ENCODE measurements at regions not wholly inside any gene's neighbourhood (a gene's known extent, or its start where the extent isn't known, plus 50 kb on each side); places are given as distances from the start of the nearest gene placed in this dataset.
A peak's percentile ranks its signal among the peaks of the same experiment; 100 is the strongest.

- Mint-ChIP-seq H3K36me3 (ENCODE audit: low read depth) (no peaks in the 10 kb centered on the region), H3K4me3 (no peak overlapping the region), H3K4me1 (ENCODE audit: low read depth) (peaks cover 5% of the 10 kb centered on the region), H3K27me3 (peaks cover 5% of the 10 kb centered on the region), H3K27ac (no peak overlapping the region), H3K9me3 (no peaks in the 10 kb centered on the region)
- DNase-seq: no peak
Observed at GRCh38 chr9:80134487-80134886, 562.7 kb downstream of the TLE4 start.

- no peaks in the 10 kb centered on the region for H3K9me3 Mint-ChIP-seq
- DNase-seq: no peak
- peaks cover 5% of the 10 kb centered on the region for H3K4me1 Mint-ChIP-seq (ENCODE audit: low read depth)
- H3K4me3 Mint-ChIP-seq: no peak overlapping the region
- H3K27ac Mint-ChIP-seq: no peak overlapping the region
- peaks cover 6% of the 10 kb centered on the region for H3K27me3 Mint-ChIP-seq
- no peaks in the 10 kb centered on the region for H3K36me3 Mint-ChIP-seq (ENCODE audit: low read depth)
Observed at GRCh38 chr9:80131627-80132026, 559.9 kb downstream of the TLE4 start.

- H3K4me3 Mint-ChIP-seq: no peak overlapping the region
- H3K36me3 Mint-ChIP-seq (ENCODE audit: low read depth): no peaks in the 10 kb centered on the region
- no peaks in the 10 kb centered on the region for H3K4me1 Mint-ChIP-seq (ENCODE audit: low read depth)
- H3K9me3 Mint-ChIP-seq: no peaks in the 10 kb centered on the region
- no peak for DNase-seq
- H3K27ac Mint-ChIP-seq: no peak overlapping the region
- H3K27me3 Mint-ChIP-seq: peaks cover 13% of the 10 kb centered on the region
Observed at GRCh38 chr9:80127920-80128319, 556.2 kb downstream of the TLE4 start.

GRCh38 chr9:80125731-80126264, 554.0 kb downstream of the TLE4 start:
- no peaks in the 10 kb centered on the region for H3K36me3 Mint-ChIP-seq (ENCODE audit: low read depth)
- no peak overlapping the region for H3K4me3 Mint-ChIP-seq
- H3K9me3 Mint-ChIP-seq: no peaks in the 10 kb centered on the region
- H3K27ac Mint-ChIP-seq: no peak overlapping the region
- H3K27me3 Mint-ChIP-seq: peaks cover 13% of the 10 kb centered on the region
- DNase-seq: no peak
- no peaks in the 10 kb centered on the region for H3K4me1 Mint-ChIP-seq (ENCODE audit: low read depth)

- H3K36me3 Mint-ChIP-seq (ENCODE audit: low read depth): no peaks in the 10 kb centered on the region
- H3K27me3 Mint-ChIP-seq: peaks cover 14% of the 10 kb centered on the region
- no peak overlapping the region for H3K27ac Mint-ChIP-seq
- H3K4me3 Mint-ChIP-seq: no peak overlapping the region
- no peak for DNase-seq
- peaks cover 2% of the 10 kb centered on the region for H3K9me3 Mint-ChIP-seq
- no peaks in the 10 kb centered on the region for H3K4me1 Mint-ChIP-seq (ENCODE audit: low read depth)
Observed at GRCh38 chr9:80117031-80117430, 545.3 kb downstream of the TLE4 start.

- peaks cover 16% of the 10 kb centered on the region for H3K27me3 Mint-ChIP-seq
- no peak overlapping the region for H3K27ac Mint-ChIP-seq
- no peaks in the 10 kb centered on the region for H3K4me1 Mint-ChIP-seq (ENCODE audit: low read depth)
- DNase-seq: no peak
- H3K36me3 Mint-ChIP-seq (ENCODE audit: low read depth): no peaks in the 10 kb centered on the region
- H3K9me3 Mint-ChIP-seq: peaks cover 2% of the 10 kb centered on the region
- no peak overlapping the region for H3K4me3 Mint-ChIP-seq
Observed at GRCh38 chr9:80114241-80114640, 542.5 kb downstream of the TLE4 start.

GRCh38 chr9:80107931-80108660, 536.3 kb downstream of the TLE4 start:
- Mint-ChIP-seq H3K36me3 (ENCODE audit: low read depth) (no peaks in the 10 kb centered on the region), H3K27me3 (peaks cover 17% of the 10 kb centered on the region), H3K27ac (no peak overlapping the region), H3K9me3 (no peaks in the 10 kb centered on the region), H3K4me1 (ENCODE audit: low read depth) (no peaks in the 10 kb centered on the region), H3K4me3 (no peak overlapping the region)
- DNase-seq: no peak

- DNase-seq: no peak
Observed at GRCh38 chr9:80097476-80097875, 525.7 kb downstream of the TLE4 start.

GRCh38 chr9:80094176-80094771, 522.5 kb downstream of the TLE4 start:
- no peak for DNase-seq
- Mint-ChIP-seq H3K27ac (peak overlapping the region; percentile 23), H3K36me3 (ENCODE audit: low read depth) (no peaks in the 10 kb centered on the region), H3K4me1 (ENCODE audit: low read depth) (peaks cover 11% of the 10 kb centered on the region), H3K9me3 (peaks cover 2% of the 10 kb centered on the region), H3K4me3 (no peak overlapping the region), H3K27me3 (peaks cover 2% of the 10 kb centered on the region)

More at GRCh38 chr9:80097476-80097875, 525.7 kb downstream of the TLE4 start:
- Mint-ChIP-seq H3K4me3 (no peak overlapping the region), H3K36me3 (ENCODE audit: low read depth) (no peaks in the 10 kb centered on the region), H3K27ac (no peak overlapping the region), H3K9me3 (peaks cover 2% of the 10 kb centered on the region), H3K4me1 (ENCODE audit: low read depth) (peaks cover 8% of the 10 kb centered on the region), H3K27me3 (no peaks in the 10 kb centered on the region)

GRCh38 chr9:80093695-80094094, 521.9 kb downstream of the TLE4 start:
- Mint-ChIP-seq H3K4me1 (ENCODE audit: low read depth) (peaks cover 11% of the 10 kb centered on the region), H3K27ac (no peak overlapping the region), H3K36me3 (ENCODE audit: low read depth) (no peaks in the 10 kb centered on the region), H3K9me3 (peaks cover 2% of the 10 kb centered on the region), H3K27me3 (peaks cover 2% of the 10 kb centered on the region), H3K4me3 (no peak overlapping the region)
- no peak for DNase-seq

- Mint-ChIP-seq H3K4me1 (ENCODE audit: low read depth) (peaks cover 20% of the 10 kb centered on the region), H3K9me3 (peaks cover 2% of the 10 kb centered on the region), H3K27me3 (peaks cover 2% of the 10 kb centered on the region), H3K4me3 (no peak overlapping the region), H3K27ac (no peak overlapping the region), H3K36me3 (ENCODE audit: low read depth) (no peaks in the 10 kb centered on the region)
- no peak for DNase-seq
Observed at GRCh38 chr9:80091526-80091925, 519.8 kb downstream of the TLE4 start.

- Mint-ChIP-seq H3K36me3 (ENCODE audit: low read depth) (no peaks in the 10 kb centered on the region), H3K4me1 (ENCODE audit: low read depth) (peaks cover 31% of the 10 kb centered on the region), H3K27me3 (peaks cover 2% of the 10 kb centered on the region), H3K4me3 (no peak overlapping the region), H3K9me3 (no peaks in the 10 kb centered on the region), H3K27ac (no peak overlapping the region)
- no peak for DNase-seq
Observed at GRCh38 chr9:80090317-80090716, 518.6 kb downstream of the TLE4 start.

GRCh38 chr9:80086822-80087345, 515.1 kb downstream of the TLE4 start:
- peaks cover 2% of the 10 kb centered on the region for H3K27me3 Mint-ChIP-seq
- no peaks in the 10 kb centered on the region for H3K9me3 Mint-ChIP-seq
- no peak for DNase-seq
- H3K4me1 Mint-ChIP-seq (ENCODE audit: low read depth): peaks cover 22% of the 10 kb centered on the region
- no peaks in the 10 kb centered on the region for H3K36me3 Mint-ChIP-seq (ENCODE audit: low read depth)
- H3K4me3 Mint-ChIP-seq: no peak overlapping the region
- peak overlapping the region; percentile 73 for H3K27ac Mint-ChIP-seq

- no peak for DNase-seq
- H3K36me3 Mint-ChIP-seq (ENCODE audit: low read depth): no peaks in the 10 kb centered on the region
- no peak overlapping the region for H3K4me3 Mint-ChIP-seq
- no peaks in the 10 kb centered on the region for H3K9me3 Mint-ChIP-seq
- peaks cover 22% of the 10 kb centered on the region for H3K4me1 Mint-ChIP-seq (ENCODE audit: low read depth)
- H3K27me3 Mint-ChIP-seq: peaks cover 2% of the 10 kb centered on the region
- peak overlapping the region; percentile 77 for H3K27ac Mint-ChIP-seq
Observed at GRCh38 chr9:80086386-80086785, 514.6 kb downstream of the TLE4 start.

- Mint-ChIP-seq H3K9me3 (no peaks in the 10 kb centered on the region), H3K4me1 (ENCODE audit: low read depth) (peaks cover 22% of the 10 kb centered on the region), H3K4me3 (no peak overlapping the region), H3K36me3 (ENCODE audit: low read depth) (no peaks in the 10 kb centered on the region), H3K27me3 (peaks cover 2% of the 10 kb centered on the region), H3K27ac (peak overlapping the region; percentile 68)
- no peak for DNase-seq
Observed at GRCh38 chr9:80085668-80086067, 513.9 kb downstream of the TLE4 start.
